Transverse colon (tissue), 4 donors: ENCODE measurements at regions not wholly inside any gene's neighbourhood (a gene's known extent, or its start where the extent isn't known, plus 50 kb on each side); places are given as distances from the start of the nearest gene placed in this dataset.

ENCODE experiments used
- EP300 ChIP-seq: sonication (generic); formaldehyde crosslinking; IDR thresholded peaks from one replicate; pipeline ENCODE4 v1.6.1; 2017; ENCODE audit warnings: antibody characterized with exemption, low read depth
- POLR2A ChIP-seq: fragments of 450-650 bp; IDR thresholded peaks from one replicate; pipeline ENCODE4 v1.6.1; 2016; ENCODE audit warnings: antibody characterized with exemption, mild to moderate bottlenecking, moderate library complexity
- POLR2AphosphoS5 ChIP-seq, 3 donors: sonication (generic); formaldehyde crosslinking; IDR thresholded peaks; one replicate each; pipeline ENCODE4 v1.6.1; 2016; ENCODE audit warnings: antibody characterized with exemption in 3 of 3
- TF ChIP-seq, protein P1 (sequence below), 5 experiments: fragments of 200-600 bp in 3 of 5; fragments of 450-650 bp in 2 of 5; sonication (generic) in 3 of 5; IDR thresholded peaks; 1 replicate in 2 of 5; 2 replicates in 3 of 5; pipeline ENCODE4 v1.5.1; 2016 to 2017; ENCODE audit warnings: antibody characterized with exemption in 5 of 5, inconsistent platforms in 3 of 5, mild to moderate bottlenecking in 2 of 5, moderate library complexity in 1 of 5

DNA sequence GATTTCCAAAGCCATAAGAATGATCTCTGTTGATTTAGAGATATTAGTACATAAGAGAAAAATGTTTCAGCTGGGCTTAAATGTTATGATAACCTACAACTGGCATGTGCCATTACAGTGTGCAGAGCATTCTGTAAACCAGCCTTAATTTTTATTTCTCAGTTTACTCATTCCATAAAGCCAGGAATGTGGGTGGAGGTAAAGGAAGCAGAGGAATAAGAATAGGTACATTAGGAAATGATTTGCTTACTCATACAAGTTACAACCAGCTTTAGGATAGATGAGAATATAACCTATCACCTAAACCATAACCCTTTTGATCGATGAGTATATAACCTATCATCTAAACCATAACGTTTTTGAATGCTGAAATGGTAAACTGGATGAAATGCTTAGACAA is 1394.7 kb upstream of the ACVR2A start:
- TF ChIP-seq, protein P1, sequence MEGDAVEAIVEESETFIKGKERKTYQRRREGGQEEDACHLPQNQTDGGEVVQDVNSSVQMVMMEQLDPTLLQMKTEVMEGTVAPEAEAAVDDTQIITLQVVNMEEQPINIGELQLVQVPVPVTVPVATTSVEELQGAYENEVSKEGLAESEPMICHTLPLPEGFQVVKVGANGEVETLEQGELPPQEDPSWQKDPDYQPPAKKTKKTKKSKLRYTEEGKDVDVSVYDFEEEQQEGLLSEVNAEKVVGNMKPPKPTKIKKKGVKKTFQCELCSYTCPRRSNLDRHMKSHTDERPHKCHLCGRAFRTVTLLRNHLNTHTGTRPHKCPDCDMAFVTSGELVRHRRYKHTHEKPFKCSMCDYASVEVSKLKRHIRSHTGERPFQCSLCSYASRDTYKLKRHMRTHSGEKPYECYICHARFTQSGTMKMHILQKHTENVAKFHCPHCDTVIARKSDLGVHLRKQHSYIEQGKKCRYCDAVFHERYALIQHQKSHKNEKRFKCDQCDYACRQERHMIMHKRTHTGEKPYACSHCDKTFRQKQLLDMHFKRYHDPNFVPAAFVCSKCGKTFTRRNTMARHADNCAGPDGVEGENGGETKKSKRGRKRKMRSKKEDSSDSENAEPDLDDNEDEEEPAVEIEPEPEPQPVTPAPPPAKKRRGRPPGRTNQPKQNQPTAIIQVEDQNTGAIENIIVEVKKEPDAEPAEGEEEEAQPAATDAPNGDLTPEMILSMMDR (IDR thresholded peaks at IDR 0.05), result no peak
- TF ChIP-seq POLR2A, result no peak
- TF ChIP-seq POLR2AphosphoS5 (IDR thresholded peaks at IDR 0.05), result no peak
- no peak for TF ChIP-seq EP300
